RKO (cell line): ENCODE measurements at regions not wholly inside any gene's neighbourhood (a gene's known extent, or its start where the extent isn't known, plus 50 kb on each side); places are given as distances from the start of the nearest gene placed in this dataset.

Experiments used
- DNase-seq: peaks from one replicate; pipeline ENCODE4 v3.0.0-alpha.2; 2016; ENCODE audit warnings: low spot score

GRCh38 chr5:106882035-106882434 lies 788.7 kb downstream of the EFNA5 start:
- no peak for DNase-seq

DNA sequence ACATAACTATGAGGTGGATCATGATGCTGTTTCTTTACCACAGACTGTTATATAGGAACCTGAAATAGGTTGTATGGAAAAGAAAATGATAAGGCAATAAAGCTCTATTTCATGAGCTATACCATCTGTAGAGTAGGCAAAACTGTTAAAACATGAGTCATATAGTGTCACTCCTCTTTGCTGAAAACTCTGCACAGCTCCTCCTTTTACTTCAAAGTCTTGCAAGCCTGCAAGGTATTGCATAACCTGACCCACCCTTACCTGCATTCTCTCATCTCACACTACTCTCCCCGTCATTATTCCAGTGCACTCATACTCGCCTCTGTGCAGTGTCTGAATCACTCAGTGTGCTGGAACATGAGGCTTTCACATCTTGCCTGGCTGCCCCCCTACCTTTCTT lies 790.1 kb downstream of the EFNA5 start:
- no peak for DNase-seq

GRCh38 chr5:106877881-106878280 lies 792.9 kb downstream of the EFNA5 start:
- DNase-seq = no peak

DNA sequence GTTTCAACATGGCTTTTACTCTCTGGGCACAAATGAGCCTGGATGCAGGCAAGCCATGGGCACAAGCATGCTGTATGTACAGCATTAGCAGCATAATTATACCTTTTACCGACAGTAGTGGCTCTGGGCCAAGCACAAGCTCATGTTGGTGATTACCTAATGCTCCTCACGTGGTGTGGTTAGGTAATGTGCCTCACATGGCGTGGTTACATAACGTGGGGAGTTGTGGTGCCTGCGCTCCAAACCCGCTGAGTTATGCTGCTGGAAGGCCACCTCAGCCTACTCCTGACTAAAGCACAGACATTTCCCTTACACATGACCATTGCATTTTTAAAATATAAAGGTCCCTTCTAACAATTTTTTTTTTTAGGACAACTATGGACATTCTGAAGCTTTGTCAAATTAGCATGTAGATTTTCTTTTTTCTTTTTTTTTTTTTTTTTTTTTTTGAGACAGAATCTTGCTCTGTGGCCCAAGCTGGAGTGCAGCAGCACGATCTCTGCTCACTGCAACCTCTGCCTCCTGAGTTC lies 794.0 kb downstream of the EFNA5 start:
- DNase-seq = peak; percentile 32

DNA sequence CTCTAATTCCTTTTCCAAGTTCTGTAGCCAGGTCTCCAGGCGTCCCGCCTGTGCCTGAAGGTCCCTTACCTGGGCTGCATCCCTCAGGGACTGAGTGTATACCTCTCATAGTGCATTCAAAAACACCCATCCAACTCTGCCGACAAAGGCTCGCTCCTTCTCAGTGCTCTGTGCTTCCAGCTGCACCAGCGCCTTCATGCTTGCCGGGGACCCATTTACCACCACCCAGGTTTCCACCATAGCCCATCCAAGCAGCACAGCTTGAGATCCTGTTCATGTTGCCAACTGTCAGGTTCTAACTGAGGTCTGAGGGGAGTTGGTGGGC lies 794.5 kb downstream of the EFNA5 start:
- DNase-seq = no peak

GRCh38 chr5:106875591-106876297 lies 795.0 kb downstream of the EFNA5 start:
- no peak for DNase-seq

DNA sequence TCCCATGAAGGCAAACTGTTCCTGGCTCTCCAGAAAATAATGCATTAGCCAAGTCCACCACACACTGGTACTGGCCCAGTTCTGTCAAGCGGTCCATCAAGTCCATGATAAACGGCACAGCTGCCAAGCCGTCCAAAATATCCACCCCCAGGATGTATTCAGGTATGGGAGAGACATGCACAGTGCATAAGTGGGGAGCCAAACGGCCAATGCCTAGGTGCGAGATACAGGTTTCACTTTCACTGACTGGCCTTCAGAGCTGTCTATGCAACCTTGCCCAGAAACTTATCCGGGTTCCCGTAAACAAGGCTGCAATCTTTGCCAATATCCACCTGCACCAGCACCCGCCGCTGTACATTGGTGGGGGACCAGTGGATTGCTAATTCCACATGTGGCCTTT lies 795.8 kb downstream of the EFNA5 start:
- no peak for DNase-seq

GRCh38 chr5:106874531-106874930 lies 796.2 kb downstream of the EFNA5 start:
- DNase-seq = no peak

DNA sequence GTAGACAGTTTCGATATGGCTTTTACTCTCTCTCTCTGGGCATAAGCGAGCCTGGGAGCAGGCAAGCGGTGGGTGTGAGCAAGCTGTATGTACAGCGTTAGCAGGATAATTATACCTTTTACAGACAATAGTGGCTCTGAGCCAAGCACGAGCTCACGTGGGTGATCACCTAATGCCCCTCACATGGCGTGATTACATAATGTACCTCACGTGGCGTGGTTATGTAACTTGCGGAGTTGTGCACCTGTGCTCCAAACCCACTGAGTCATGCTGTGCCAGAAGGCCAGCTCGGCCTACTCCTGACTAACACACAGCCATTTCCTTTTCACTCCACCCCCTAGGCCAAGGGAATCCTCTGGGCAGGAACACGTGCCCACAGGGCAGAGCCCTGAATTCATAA lies 797.2 kb downstream of the EFNA5 start:
- DNase-seq = no peak

DNA sequence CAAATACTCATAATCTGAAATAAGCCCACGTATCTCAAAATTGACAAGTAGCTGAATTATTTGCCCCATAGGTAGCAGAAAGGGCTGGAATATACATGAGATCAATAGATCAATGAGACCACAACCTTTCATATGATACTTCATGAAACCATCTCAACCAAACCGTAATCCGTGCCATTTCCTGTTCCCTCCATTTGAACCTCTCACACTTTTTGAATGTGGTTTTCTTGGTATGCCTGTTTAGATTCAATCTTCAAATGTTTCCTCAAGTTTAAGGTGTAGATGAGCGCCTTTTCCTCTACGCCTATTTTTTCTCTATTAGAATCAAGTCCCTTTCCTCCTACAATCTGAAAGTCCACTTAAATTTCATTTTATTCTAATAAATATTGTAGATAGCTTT lies 805.5 kb downstream of the EFNA5 start:
- no peak for DNase-seq

DNA sequence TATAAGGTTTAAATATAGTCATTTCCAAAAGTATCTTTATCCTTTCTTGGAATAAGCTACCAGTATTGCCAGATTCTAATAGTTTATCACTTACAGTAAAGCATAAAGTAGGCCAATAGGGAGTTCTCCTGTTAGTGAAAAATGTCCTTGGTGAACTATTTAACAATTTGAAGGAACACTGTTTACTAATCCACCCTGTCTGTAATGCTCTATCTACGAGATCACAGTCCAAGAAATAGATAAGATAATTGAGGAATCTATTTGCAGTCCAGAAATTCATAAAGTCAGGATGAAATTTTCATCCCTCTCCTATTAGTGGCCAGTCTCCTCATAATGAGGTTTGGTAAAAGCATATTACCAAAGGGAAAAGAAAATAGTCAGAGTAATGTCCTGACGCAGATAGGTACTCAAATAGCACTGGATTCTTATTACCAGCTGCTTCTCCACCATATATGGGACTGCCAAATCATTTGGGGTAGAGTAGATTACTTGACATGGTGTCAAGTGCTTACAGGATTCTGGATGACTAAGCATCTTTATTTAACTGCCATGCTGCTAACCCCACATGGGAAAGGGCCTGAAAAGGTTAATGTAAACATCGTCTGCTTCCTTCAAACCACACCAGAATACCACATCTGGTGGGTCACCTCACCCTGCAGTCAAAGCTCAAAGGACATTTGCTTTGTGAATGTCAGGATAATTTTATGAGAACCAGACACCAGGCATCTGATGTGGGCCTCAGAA lies 808.1 kb downstream of the EFNA5 start:
- DNase-seq = no peak

DNA sequence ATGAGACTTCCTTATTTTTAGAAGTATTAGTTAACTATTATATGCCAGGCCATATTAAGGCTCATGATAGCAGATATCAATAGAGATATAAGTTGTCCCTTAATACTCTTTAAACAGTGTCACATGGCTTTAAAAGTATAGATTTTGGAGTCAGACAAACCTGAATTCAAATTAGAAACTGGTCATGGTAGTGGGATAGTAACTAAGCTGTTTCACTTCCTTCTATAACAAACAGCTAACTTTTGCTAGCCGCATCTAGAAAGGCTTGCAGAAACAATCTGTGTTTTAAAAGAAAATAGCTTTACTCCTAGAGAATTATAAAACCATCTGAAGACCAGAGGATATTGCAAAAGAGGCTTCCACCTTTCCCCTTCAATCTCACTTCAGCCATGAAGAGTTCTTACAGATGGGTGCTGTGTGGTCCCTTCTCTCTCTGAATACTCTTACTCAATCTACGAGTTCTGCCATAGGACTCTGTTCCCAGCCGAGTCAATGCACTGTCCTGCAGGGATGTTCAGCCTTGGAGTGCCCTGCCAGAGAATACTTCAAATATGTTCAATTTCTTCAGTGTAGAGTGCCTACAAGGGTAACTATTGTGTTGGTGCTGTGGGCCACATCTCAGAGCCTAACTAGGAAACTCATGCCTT lies 810.2 kb downstream of the EFNA5 start:
- no peak for DNase-seq

- no peak for DNase-seq
These were observed 812.1 kb downstream of the EFNA5 start for GRCh38 chr5:106858616-106859015.

DNA sequence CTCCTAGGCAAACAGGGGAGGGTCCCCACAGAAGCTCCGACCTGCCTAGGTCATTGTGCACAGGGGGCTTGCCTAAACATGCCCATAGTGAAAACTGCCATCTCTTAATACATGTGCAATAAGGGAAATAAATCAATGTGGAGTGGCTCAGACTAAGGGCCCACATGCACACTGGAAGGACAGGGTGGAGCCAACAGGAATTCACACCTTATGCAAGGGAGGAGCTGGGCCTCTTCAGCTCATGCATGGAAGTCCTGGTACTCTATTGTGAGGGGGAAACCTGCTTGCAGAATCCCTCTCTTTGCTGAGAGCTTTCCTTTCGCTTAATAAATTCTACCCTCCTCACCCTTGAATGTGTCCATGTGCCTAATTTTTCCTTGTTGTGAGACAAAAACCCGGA lies 815.8 kb downstream of the EFNA5 start:
- no peak for DNase-seq

GRCh38 chr5:106854105-106854687 lies 816.5 kb downstream of the EFNA5 start:
- DNase-seq = no peak

GRCh38 chr5:106853266-106853665 lies 817.5 kb downstream of the EFNA5 start:
- DNase-seq = no peak

DNA sequence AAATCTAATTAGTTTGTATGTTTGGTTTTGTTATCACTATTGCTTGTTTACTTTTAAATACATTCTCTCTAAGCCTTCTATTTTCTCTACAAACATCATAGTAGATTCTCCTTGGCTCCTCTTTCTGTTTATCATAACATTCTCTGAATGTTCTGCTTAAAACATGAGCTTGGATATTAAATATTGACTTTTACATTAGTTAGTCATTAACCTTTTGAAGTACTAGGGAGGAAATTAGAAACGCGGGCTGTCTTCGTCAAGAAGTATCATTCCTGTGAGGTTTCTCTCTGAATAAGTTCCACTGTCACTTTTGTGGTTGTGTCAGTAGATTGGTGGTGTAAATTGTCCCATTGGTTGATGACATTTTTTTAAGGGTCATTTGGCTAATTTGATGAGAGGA lies 821.5 kb downstream of the EFNA5 start:
- DNase-seq = no peak

DNA sequence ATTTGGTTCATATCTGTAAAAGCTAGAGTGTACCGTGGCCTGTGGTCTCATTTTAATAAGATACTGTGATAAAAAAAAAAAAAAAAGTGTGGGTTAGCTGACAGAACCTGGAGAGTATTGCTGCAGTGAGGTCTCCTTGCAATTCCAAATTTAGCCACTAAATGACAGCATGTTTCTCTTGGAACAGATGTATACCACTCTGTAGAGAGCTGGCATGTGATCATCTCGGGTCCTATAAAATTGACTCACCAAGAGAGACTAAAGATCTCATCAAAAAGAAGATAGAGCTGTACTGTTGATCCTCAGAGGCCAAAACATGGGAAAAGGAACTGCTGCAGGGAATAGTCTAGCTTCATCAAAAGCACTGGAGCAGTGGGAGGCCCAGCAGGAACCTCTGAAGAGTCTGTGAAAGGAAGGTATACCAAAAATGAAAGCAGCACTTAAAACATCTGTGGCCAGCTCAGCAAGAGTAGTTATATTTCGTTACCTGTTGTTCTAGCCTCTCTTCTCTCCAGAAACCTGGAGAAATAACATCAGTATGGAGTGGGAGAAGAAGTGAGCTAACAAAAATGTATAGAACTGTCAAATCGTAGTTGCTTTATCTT lies 826.8 kb downstream of the EFNA5 start:
- DNase-seq = peak; percentile 35

GRCh38 chr5:106833517-106833916 lies 837.2 kb downstream of the EFNA5 start:
- no peak for DNase-seq

DNA sequence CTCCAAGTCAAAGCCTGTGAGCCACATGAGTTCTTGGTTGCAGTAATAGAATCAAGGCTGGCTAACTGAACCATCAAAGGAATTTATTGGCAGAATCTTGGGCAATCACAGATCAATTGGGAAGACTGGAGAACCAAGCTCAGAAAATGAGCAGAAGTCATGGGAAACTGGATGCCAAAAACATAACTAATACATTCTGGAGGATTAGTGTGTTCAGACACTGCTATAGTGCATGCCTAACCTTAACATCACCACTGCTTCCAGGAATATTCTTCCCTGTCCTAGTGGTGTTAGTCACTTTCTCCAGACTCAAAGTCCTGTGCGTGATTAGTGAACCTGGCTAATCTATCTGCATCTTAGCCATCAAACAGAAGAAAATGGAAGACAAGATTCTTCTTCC lies 843.7 kb downstream of the EFNA5 start:
- DNase-seq = peak; percentile 34

DNA sequence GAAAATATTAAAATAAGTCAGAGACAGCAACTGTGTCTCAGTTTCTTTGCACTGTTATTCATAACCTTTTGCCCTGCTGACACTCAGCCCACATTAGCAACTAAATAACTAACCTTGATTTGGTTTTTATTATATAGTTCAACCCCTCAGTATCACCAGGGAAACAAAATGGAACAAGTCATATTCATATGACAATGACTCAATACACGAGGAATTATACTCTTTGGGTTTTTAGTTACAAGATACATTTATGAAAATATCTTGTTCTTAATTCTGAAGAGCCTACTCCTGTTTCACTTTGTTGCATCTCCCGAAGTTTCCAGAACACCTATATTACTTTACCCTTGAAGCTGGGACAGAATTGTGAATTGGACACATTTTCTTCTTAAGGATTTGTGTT lies 845.4 kb downstream of the EFNA5 start:
- peak; percentile 19 for DNase-seq

- DNase-seq = no peak
These were observed 847.9 kb downstream of the EFNA5 start for GRCh38 chr5:106822851-106823250.
